ENCODE measurements at regions not wholly inside any gene's neighbourhood (a gene's known extent, or its start where the extent isn't known, plus 50 kb on each side); places are given as distances from the start of the nearest gene placed in this dataset.
A peak's percentile ranks its signal among the peaks of the same experiment; 100 is the strongest.
"Not testable (repeated sequence)": the region's sequence is repeated elsewhere in the genome, so short reads cannot be mapped to it uniquely, and the experiment has no call there.

DNA sequence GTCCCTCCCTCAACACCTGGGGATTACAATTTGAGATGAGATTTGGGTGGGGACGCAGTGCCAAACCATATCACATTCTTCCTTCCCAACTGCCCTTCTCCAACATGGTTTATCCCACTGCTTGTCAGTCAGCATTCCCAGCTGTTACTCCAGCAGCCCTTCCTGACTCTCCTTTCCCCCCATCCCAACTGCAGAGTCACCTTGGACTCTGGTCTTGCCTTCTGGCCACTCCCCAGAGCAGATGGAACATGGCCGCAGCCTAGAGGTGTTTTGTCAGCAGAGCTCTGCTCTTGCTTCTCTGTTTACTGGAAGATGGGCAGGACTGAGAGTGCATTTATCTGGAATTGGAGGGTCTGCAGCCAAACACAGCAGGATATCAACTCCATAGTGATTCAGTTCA lies 51.2 kb upstream of the MEX3C start:
- no peak for DNase-seq

DNA sequence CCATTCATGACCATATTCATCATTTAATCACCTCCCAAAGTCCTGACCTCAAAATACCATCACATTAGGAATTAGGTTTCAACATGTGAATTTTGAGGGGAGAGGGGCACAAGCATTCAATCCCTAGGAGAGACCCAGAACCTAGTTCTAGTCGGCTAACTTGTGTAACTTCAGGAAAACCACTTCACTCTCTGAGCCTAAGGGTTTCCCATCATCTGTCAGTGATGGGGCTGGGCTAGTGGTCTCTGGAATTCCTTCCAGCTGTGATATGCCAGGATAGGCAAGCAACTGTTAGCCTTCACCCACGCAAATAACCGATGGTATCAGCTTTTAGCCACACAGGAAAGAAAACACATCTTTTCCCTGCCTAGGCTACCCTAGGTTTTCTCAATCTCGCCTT lies 52.5 kb upstream of the MEX3C start:
- DNase-seq: no peak

DNA sequence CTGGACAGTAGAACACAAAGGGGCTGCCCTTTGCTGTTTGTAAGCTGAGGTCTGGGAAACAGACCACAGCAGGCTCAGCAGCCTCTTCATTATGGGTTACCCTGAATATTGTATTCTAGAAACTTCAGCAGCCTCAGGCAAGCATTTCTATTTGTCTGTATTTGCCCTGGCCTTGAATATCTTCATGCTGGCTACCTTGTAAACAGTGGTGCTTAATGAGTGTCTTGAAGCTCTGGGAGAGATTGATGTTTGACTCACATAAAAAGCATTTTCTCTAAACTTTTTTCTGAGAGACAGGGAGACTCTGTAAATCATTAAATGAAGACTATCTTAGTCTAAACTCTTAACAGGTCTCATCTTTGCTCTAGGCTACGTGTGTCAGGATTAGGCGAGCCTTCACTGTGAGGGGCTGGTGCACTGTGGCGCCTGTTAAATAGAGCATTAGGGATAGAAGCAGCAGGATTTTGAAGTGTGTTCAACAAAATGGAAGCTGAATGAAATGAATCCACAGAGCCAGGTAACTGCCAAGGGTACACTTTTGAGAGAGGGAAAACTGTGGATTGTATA lies 53.1 kb upstream of the MEX3C start:
- no peak for DNase-seq

DNA sequence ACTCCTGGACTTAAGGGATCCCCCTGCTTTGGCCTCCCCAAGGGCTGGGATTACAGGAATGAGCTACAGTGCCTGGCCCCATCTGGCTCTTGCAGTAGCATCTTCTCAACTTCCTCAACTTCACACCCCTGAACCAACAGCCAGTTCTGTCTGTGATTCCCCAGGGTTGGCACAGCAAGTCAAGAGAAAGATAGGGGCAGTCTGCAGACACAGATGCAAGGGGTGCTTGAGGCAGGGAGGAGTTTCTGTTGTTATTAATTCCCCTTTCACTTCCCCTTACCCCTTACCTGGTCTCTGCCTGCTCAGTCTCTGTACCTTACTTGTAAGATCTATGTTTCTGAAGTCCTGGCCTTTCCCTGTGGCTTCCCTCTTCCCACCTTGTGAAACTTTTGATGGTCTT lies 54.1 kb upstream of the MEX3C start:
- DNase-seq: no peak

DNA sequence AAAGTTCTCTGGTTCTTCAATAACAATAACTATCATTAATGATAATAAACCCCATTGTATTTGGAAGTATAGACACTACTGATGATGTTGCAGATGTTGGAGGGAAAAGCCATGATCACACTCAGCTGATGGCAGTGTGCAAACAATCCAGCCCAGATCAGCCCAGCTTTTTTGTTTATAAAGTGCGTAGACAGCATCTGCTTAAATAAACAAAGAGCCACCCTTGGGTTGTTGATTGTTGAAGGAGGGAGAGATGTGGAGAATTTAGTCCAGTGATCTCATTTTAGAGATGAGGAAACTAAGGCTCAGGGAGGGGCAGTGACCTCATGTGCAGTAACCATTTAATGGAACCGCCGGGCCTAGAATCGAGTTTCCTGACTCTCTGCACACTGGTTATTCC lies 56.0 kb upstream of the MEX3C start:
- DNase-seq: no peak

DNA sequence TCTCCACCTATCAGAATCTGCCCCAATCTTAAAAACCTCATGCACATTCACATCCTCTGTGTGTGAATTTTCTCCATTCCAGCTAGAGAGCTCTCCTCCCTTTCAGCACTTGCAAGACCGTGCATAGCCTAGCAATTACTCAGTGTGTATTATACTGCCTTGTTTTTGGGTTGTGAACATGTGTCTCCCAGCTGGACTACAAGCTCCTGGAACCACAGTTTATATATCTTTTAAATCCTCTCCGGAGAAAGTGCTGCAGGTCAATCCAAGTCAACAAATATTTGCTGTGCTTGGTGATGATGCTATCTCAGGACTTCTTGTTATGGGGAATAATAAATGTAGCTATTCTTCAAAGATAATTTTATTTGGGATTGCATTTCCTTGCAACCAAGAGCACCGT lies 58.2 kb upstream of the MEX3C start:
- no peak for DNase-seq

DNA sequence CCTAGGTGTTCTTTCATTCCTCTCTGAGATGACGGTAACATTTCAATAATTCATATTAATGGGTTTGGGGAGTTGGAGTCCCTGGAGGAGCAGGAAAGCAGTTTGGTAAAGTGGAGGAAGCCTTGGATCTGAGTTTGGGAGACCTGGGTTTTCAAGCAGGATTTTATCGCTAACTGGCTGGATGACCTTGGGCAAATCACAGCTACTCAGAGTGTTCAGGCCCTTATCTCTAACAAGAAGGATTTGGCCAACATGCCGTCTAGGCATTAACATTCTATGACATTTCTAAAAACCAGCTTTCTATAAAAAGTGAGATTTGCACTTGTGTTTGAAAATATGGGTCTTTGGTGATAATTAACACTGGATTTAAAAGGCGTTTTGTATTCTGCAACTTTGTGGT lies 59.7 kb upstream of the MEX3C start:
- DNase-seq: no peak

DNA sequence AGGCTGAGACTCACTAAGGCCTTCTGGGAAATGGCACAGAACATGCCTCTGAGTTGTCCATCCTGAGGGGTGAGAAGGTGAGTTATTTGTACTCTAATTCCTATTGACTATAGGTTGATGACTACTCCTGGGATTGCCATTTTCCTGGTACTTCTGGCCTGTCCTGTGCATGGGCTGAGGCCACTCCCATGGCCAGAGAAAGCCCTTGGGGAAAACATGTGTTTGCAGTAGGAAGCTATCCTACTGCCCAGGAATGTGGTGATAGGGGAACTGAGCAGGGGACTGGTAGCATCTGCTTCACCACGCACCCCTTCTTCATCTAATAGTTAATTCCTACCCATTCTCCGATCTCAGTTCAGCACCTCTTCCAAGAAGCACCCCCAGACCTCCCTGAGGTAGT lies 62.6 kb upstream of the MEX3C start:
- DNase-seq: no peak

DNA sequence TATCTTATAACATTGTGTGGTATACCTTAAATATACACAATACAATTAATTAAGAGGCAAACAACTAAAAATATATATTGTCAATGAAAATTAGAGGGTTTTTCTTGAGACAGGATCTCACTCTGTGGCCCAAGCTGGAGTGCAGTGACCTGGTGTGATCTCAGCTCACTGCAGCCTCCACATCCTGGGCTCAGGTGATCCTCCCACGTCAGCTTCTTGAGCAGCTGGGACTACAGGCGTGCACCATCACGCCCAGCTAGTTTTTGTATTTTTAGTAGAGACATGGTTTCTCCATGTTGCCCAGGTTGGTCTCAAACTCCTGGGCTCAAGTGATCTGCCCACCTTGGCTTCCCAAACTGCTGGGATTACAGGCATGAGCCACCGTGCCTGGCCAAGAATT lies 68.6 kb upstream of the MEX3C start:
- not testable (repeated sequence) for DNase-seq

DNA sequence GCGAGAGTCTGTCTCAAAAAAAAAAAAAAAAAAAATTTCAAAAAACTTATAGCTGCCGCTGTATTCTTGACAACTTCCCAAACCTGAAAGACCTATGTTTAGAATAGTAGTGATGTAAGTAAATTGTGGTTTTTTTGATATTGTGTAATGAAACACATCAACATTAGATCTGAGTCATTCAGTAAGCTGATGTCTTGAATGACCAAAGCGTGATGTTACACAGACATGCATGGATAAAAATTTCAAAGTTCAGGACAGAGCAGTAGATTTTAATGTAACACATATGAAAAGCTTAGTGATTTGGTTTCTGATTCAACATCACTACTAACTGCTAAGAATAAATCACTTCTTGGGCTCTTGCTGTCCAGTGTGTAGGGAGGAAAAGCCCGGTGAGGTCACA lies 69.3 kb upstream of the MEX3C start:
- peak; percentile 78 to 85 for DNase-seq

DNA sequence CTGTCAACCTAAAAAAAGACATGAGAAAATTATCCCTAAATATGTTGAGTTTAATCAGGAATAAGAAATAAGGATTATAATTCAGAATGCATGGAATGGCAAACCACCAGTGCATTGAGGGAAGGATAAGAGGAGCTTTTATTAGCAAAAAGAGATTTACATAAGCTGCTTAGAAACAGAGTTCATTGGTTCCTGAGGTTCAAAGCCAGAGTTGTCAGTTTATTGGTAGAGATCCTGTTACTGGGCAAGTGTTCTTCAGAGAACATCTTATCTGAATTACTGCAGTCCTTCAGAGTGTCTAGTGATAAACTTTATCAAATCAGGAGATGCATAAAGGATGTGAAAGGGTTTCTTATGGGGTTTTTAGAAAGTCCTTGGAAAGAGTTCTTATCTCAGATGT lies 76.0 kb upstream of the MEX3C start:
- DNase-seq: no peak

DNA sequence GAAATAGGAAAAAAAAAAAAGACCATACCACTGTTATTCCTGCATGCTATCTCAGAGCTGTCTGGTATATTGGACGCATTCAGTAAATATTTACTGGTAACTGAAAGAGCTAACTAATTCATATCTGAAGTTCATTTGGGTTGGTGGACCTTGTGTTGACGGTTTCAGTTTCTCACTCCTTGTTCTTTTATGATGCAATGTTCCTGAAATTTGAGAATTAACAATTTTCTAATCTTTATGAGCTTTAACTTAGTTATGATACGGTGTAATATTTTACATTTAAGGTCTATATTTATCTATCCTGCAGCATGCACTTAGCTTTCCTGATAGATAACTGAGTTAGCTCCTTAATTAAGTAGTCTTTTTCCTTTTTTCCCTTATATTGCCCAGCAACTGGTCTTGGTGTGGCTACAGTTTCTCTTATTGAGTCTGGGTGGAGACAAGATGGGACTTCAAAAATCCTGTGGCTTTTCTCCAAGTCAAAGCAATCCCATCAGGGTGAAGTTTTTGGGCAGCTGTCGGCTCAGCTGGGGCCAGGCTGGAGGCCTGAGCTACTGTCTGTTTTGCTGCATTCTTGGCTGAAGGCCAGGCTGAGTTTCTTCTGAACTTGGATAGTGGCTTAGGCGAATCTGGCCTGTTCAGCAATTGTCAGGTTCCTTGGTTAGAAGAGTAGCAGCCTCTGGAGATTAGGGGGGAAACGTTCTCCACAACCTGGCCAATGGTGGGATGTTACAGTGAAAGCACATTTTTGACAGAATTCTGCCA lies 78.4 kb upstream of the MEX3C start:
- DNase-seq: no peak

DNA sequence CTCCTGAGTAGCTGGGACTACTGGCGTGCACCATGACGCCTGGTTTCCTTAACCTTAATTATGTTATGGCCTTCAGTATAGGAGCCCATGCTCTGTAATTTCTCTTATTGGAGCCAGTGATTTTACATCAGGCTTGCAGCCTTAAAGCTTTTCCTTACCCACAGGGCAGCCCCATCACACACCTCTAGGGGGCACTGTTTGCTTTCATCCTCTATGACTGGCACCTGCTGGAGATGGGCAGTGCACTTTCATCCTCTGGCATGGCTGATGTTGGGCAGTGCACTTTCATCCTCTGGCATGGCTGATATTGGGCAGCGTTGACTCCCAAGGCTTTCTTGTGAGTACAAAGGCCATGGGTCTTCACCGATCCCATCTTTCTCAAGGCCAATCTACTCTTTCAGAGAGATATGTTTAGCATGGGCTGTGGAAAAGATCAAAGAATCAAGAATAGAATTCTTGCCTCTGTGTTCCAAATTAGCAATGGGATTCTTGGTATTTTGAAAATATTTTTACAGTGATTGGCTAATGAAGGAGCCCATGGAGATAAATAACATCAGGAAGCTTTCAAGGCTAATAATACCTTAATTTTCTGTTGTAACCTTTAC lies 80.7 kb upstream of the MEX3C start:
- peak in 1 of 2 donors; percentile 55 for DNase-seq

DNA sequence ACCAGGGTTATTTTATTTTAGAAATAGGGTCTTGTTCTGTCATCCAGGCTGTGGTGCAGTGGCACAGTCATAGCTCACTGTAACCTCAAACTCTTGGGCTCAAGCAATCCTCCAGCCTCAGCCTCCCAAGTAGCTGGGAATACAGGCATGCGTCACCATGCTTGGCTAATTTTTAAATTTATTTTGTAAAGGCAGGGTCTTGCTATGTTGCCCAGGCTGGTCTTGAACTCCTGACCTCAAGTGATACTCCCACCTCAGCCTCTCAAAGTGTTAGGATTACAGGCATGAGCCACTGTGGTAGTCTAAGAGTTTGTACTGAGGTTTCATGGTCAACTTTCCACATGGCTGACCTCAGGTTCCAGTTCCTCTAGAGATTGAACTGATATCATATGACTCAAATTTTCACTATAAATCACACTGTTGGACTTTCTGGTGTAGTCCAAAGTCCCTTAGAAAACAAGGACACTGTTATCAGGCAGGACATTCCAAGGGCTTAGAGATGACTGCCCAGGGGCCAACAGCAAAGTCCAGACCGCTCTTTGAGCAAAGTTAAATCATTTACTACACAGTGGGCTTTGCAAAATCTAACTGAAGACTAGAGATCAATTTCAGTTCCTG lies 82.0 kb upstream of the MEX3C start:
- no peak for DNase-seq

DNA sequence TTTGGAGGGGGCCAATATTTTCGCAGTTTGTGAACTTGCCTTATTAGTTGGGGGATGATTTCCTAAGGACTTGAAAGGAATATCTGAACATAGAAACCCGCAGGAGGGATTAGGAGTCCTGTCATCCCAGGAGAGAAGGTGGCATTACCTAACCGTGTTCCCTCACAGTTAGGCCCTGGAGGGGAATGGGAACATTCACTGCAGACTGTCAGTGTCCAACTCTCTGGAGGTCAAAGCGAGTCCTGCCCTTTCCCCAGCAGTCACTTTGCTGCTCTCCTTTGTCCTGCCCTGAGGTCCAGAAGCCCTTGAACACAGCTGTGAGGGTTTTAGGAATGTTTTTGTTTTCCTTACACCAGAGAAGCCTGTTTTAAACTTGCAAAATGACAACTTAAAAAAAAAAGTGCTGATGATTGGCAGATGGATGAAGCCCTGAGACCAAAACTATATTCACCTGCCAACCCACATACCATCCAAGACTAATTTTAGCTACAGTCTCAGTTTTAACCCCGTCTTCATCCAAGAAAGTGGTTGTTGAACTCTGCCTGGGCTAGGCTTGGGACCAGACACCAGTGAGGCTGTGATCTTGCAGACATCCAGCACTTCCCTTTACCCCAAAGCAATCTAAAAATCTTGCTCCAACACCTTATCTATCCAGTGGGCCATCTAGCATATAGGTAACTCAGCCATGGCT lies 90.5 kb upstream of the MEX3C start:
- no peak for DNase-seq

DNA sequence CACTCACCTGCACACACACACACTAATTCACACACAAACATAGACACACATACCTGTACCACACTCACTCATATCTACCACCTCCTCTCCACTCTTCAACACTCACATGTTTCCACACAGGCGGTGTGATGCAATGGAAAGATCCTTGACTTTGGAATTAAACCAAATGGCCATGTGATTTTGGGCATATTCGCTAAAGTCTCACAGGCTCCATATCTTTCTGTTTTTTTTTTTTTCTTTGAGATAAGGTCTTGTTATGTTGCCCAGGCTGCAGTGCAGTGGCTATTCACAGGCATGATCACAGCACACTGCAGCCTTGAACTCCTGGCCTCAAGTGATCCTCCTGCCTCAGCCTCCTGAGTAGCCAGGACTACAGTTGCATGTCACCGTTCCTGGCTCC lies 91.1 kb upstream of the MEX3C start:
- no peak for DNase-seq

DNA sequence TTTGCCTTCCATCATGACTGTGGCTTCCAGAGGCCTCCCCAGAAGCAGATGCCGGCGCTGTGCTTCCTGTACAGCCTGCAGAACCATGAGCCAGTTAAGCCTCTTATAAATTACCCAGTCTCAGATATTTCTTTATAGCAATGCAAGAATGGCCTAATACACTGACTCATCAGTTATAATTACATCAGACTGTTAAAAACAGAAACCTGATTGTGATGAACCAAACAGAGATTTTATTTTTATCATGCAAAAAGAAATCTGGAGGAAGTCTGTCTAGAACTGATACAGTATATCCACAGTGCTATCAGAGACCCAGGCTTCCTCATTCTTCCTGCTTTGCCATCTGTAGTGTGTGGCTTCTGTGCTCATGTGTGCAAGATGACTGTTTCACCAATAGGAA lies 93.4 kb upstream of the MEX3C start:
- peak in 1 of 2 donors; percentile 1 for DNase-seq

DNA sequence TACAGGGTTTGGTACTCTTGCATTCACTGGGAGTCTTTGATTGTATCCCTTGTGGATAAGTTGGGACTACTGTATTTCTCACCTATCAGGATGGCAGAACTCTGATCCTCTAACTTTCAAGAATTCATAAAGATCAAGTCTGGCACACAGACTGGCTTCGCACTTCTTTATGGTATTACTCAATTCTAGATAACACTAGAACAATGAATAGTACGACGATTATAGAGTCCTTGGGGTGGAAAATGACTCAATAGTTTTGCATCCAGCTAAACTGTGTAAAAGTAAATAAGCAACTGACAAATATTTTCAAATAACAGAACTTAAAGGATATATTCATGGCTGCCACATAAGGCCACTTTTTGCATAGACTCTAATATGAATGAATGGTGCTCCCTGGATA lies 103.4 kb upstream of the MEX3C start:
- DNase-seq: no peak

DNA sequence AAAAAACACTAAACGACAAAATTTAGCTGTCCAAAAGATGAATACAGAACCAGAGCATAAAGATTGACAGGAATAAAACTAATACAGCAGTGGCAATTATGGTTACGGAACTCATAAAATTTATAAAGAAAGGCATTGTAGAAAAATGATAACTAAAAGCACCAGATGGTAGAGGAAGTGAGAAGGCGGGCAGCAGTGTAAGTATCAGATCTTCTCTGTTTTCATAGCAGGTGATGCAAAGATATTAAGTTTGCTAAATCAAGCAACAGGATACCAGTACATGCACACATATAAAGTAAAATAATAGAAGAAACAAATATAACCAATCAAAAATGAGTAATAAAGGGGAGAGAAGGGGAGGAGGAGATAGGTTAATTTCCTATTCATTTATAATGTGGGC lies 103.9 kb upstream of the MEX3C start:
- no peak for DNase-seq

DNA sequence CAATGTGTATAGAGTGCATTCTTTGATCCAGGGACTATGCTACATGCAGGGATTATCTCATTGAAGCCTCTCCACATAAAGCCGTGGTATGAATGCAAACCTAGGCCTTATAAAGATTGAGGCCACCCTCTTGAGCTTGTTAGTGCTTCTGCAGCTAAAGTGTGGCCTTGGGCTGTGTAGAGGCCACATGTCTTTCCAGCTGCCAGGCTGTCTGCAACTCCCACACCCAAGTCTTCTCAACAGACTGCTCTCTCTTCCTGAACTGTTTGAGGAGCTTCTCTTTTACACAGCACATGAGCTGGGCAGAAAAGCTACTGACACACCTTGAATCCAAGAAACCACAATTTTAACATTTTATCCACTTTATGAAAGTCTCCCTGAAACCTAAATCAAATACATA lies 119.2 kb upstream of the MEX3C start:
- no peak for DNase-seq

DNA sequence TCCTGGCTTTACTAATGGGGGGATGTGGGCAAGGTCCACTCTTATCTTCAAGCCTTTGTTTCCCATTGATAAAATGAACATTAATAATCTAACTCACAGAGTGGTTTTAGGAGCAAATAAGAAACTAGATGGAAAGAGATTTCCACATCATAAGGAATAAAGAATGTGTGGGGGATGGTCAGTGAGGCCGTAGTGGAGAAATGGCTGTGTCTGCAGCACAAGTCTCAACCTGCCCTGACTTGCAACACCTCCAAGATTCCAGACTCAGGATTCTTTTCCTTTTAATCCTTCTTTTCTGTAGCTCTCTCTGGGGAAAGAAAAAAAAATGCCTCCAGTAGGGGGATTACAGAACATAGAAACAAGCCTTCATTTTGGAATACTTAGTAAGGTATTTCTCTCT lies 124.2 kb upstream of the MEX3C start:
- no peak for DNase-seq

DNA sequence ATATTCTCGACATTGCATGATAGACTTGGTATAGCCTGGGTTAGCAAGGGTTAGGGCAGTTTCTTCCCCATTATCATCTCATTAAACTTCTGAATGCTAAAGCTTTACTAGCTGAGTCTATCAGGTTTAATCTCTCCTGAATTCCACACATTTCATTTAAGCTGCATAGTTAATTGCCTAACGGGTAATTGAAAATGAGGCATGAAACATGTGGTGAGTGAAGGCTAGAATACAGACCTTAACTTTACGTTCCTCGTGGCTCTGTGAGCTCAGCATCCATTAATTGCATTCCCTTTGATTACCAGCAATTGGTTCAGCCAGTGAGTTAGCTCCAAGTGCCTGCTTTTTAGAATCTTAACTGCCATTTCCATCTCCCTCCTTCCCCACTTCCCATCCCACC lies 126.5 kb upstream of the MEX3C start:
- DNase-seq: no peak

DNA sequence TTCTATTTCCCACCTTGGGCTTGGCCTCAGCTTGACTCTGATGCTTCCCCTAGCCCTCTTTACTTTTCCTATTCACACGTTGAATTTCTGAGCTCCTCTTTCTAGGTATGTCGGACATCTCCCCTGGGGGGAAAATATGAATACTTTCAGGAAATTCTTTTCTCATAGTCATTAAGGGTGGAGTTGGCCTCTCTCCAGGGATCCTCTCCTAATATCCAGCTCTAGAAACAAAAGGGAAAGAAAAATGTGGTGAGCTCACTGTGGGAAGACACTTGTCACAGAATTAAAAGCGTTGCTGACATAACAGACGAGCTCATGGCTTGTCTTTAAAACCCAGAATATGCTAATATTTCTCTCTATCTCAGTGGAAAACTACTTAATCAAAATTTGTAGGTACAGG lies 132.7 kb upstream of the MEX3C start:
- DNase-seq: no peak

DNA sequence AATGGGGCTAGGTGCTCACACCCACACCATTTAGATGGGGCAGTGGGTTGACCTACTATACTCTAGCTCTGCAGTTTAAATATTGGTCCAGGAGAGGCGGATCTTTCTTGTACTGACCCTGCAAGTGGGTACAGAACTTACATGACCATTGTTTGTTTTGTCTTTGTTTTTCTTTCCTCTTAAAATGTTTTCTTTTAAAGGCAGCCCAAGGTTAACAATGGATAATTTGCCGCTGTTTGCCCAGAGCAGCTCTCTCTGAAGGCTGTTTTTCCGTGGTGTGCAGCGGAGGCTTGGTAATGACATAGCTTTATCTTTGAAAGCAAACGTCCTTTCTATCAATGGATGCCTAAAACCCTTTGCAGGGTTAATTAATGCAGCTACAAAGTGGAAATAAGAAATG lies 133.3 kb upstream of the MEX3C start:
- DNase-seq: no peak

Measured in inflammatory macrophage treated with lipopolysaccharide for 1 hour (primary cell).